H9 (cell line): ENCODE measurements at regions not wholly inside any gene's neighbourhood (a gene's known extent, or its start where the extent isn't known, plus 50 kb on each side); places are given as distances from the start of the nearest gene placed in this dataset.

ENCODE experiments used
- DNase-seq: peaks from one replicate; pipeline ENCODE4 v3.0.0-alpha.2; 2017
- H2AFZ ChIP-seq: one replicate; pipeline ENCODE4 v1.6.1; 2013; ENCODE audit warnings: mild to moderate bottlenecking, low read length, control low read depth, moderate library complexity
- H2AK5ac ChIP-seq: 2 replicates; pipeline ENCODE4 v1.6.1; 2013; ENCODE audit warnings: low read length, control low read depth, mixed read lengths; ENCODE audit not compliant: insufficient read length
- H2BK120ac ChIP-seq: one replicate; pipeline ENCODE4 v1.6.1; 2013; ENCODE audit warnings: low read depth, mild to moderate bottlenecking, low read length, control low read depth, inconsistent platforms; ENCODE audit not compliant: poor library complexity, severe bottlenecking
- H2BK12ac ChIP-seq: 2 replicates; pipeline ENCODE4 v1.6.1; 2013; ENCODE audit warnings: low read length, control low read depth, mixed read lengths, low read depth; ENCODE audit not compliant: insufficient read length
- H2BK15ac ChIP-seq: 2 replicates; pipeline ENCODE4 v1.6.1; 2013; ENCODE audit warnings: low read depth, low read length, control low read depth
- H2BK20ac ChIP-seq: one replicate; pipeline ENCODE4 v1.6.1; 2013; ENCODE audit warnings: low read depth, mild to moderate bottlenecking, low read length, control low read depth, inconsistent platforms; ENCODE audit not compliant: poor library complexity, severe bottlenecking
- H2BK5ac ChIP-seq: 2 replicates; pipeline ENCODE4 v1.6.1; 2013; ENCODE audit warnings: low read length, control low read depth, mixed read lengths; ENCODE audit not compliant: insufficient read length
- H3K14ac ChIP-seq: 2 replicates; pipeline ENCODE4 v1.6.1; 2013; ENCODE audit warnings: low read length, control low read depth; ENCODE audit not compliant: insufficient read depth
- H3K18ac ChIP-seq: 2 replicates; pipeline ENCODE4 v1.6.1; 2013; ENCODE audit warnings: low read depth, mild to moderate bottlenecking, mixed read lengths, low read length, control low read depth; ENCODE audit not compliant: insufficient read length
- H3K23ac ChIP-seq: 2 replicates; pipeline ENCODE4 v1.6.1; 2013; ENCODE audit warnings: low read length, control low read depth, mixed read lengths, low read depth; ENCODE audit not compliant: insufficient read length
- H3K23me2 ChIP-seq: 2 replicates; pipeline ENCODE4 v1.6.1; 2013; ENCODE audit warnings: low read depth, mild to moderate bottlenecking, mixed read lengths, low read length, control low read depth; ENCODE audit not compliant: insufficient read length, poor library complexity, severe bottlenecking
- H3K27ac ChIP-seq: 2 replicates; pipeline ENCODE4 v1.5.1; 2013; ENCODE audit warnings: low read length, control low read depth, mixed read lengths, low read depth; ENCODE audit not compliant: insufficient read length
- H3K27me3 ChIP-seq: 2 replicates; pipeline ENCODE4 v1.6.1; 2013; ENCODE audit warnings: low read length, control low read depth, inconsistent platforms; ENCODE audit not compliant: insufficient read depth
- H3K4ac ChIP-seq: 2 replicates; pipeline ENCODE4 v1.6.1; 2013; ENCODE audit warnings: low read depth, mild to moderate bottlenecking, control low read depth, inconsistent platforms, low read length, moderate library complexity
- H3K4me1 ChIP-seq: 2 replicates; pipeline ENCODE4 v1.6.1; 2013; ENCODE audit warnings: low read length, control low read depth, inconsistent platforms; ENCODE audit not compliant: insufficient read depth
- H3K4me2 ChIP-seq: 2 replicates; pipeline ENCODE4 v1.6.1; 2013; ENCODE audit warnings: low read length, control low read depth, mixed read lengths; ENCODE audit not compliant: insufficient read length, insufficient read depth
- H3K56ac ChIP-seq: 2 replicates; pipeline ENCODE4 v1.6.1; 2013; ENCODE audit warnings: low read depth, mild to moderate bottlenecking, mixed read lengths, low read length, control low read depth; ENCODE audit not compliant: insufficient read length
- H3K79me1 ChIP-seq: 2 replicates; pipeline ENCODE4 v1.6.1; 2013; ENCODE audit warnings: low read depth, mild to moderate bottlenecking, moderate library complexity, low read length, control low read depth, inconsistent platforms; ENCODE audit not compliant: insufficient read depth, poor library complexity, severe bottlenecking
- H3K79me2 ChIP-seq: 2 replicates; pipeline ENCODE4 v1.6.1; 2013; ENCODE audit warnings: low read length, control low read depth, inconsistent platforms; ENCODE audit not compliant: insufficient read depth
- H3K9ac ChIP-seq: 2 replicates; pipeline ENCODE4 v1.6.1; 2013; ENCODE audit warnings: low read length, control low read depth, mixed read lengths; ENCODE audit not compliant: insufficient read length; ENCODE audit errors: extremely low read depth
- H3K9me3 ChIP-seq: one replicate; pipeline ENCODE4 v1.6.1; 2013; ENCODE audit warnings: low read depth, low read length, inconsistent platforms; ENCODE audit not compliant: control insufficient read depth
- H3T11ph ChIP-seq: one replicate; pipeline ENCODE4 v1.6.1; 2013; ENCODE audit warnings: mild to moderate bottlenecking, low read length, control low read depth, inconsistent platforms
- H4K20me1 ChIP-seq: one replicate; pipeline ENCODE4 v1.6.1; 2013; ENCODE audit not compliant: control insufficient read depth, insufficient read length, insufficient read depth
- H4K5ac ChIP-seq: 2 replicates; pipeline ENCODE4 v1.6.1; 2013; ENCODE audit warnings: low read depth, mild to moderate bottlenecking, mixed read lengths, low read length, control low read depth; ENCODE audit not compliant: insufficient read length
- H4K8ac ChIP-seq: replicated peaks from 2 replicates; pipeline ENCODE4 v1.6.1; 2013; ENCODE audit warnings: low read length, control low read depth, mixed read lengths, low read depth; ENCODE audit not compliant: insufficient read length
- H4K91ac ChIP-seq: 2 replicates; pipeline ENCODE4 v1.6.1; 2013; ENCODE audit warnings: low read depth, mild to moderate bottlenecking, moderate library complexity, mixed read lengths, low read length, control low read depth; ENCODE audit not compliant: insufficient read length
- H3K27ac Mint-ChIP-seq, 3 experiments: 2 replicates in 2 of 3; 3 replicates in 1 of 3; pipeline ENCODE4 v1.8.0; 2020 to 2021; ENCODE audit warnings: mixed read lengths in 3 of 3, mild to moderate bottlenecking in 1 of 3, moderate library complexity in 1 of 3
- H3K27me3 Mint-ChIP-seq: 2 replicates; pipeline ENCODE4 v1.8.0; 2021; ENCODE audit warnings: low read depth, mild to moderate bottlenecking, moderate library complexity, mixed read lengths
- H3K36me3 Mint-ChIP-seq, 3 experiments: 2 replicates in 2 of 3; 3 replicates in 1 of 3; pipeline ENCODE4 v1.8.0; 2020 to 2021; ENCODE audit warnings: low read depth in 3 of 3, mixed read lengths in 3 of 3; ENCODE audit not compliant: insufficient read depth in 1 of 3
- H3K4me1 Mint-ChIP-seq, 2 experiments: 2 replicates each; pipeline ENCODE4 v1.8.0; 2020; ENCODE audit warnings: mixed read lengths in 2 of 2
- H3K4me3 Mint-ChIP-seq, 2 experiments: 2 replicates in 1 of 2; 3 replicates in 1 of 2; pipeline ENCODE4 v1.8.0; 2020 to 2021; ENCODE audit warnings: mild to moderate bottlenecking in 2 of 2, mixed read lengths in 2 of 2, moderate library complexity in 1 of 2
- H3K9me3 Mint-ChIP-seq, 2 experiments: 2 replicates in 1 of 2; 3 replicates in 1 of 2; pipeline ENCODE4 v1.8.0; 2020; ENCODE audit warnings: mild to moderate bottlenecking in 2 of 2, mixed read lengths in 2 of 2, moderate library complexity in 1 of 2
- WGBS: extraction: QIAGEN DNeasy Blood & Tissue Kit; methylation state at CpG from one replicate; pipeline ENCODE4 v1.1.7; 2013; ENCODE audit warnings: missing lambda C conversion rate, low lambda C conversion rate, mixed read lengths; ENCODE audit not compliant: insufficient read length; ENCODE audit errors: extremely low coverage; 5-methylcytosine and 5-hydroxymethylcytosine counted together
- TF ChIP-seq, protein P1 (sequence below): fragments of 200-600 bp; sonication (generic); conservative IDR thresholded peaks from 3 replicates; pipeline ENCODE4 v1.8.0; 2021; ENCODE audit warnings: antibody characterized with exemption, mild to moderate bottlenecking

DNA sequence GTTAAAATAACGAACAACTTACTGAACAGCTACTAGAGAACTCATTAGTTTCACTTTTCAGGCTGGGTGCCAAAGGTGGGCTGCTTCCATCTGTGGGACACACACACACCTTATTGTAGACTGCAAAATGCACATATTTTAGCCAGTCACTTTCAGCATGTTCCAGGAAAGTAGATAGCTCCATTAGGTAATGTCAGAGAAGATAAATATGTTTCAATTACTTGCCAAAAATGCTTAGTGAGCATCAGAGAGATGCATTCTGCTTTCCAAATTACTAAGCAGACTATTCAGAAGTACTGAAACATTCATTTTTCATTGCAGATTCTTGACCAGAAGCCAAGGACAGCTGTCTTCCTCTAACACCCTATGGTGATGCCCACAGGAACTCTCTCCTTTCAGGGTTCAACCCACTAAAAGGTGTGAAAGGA, 56.2 kb upstream of the APC start:
- H3K14ac ChIP-seq, result no peak overlapping the region
- H3T11ph ChIP-seq, result no peak overlapping the region
- no peak overlapping the region for H2BK5ac ChIP-seq
- H2BK20ac ChIP-seq, result no peak overlapping the region
- WGBS, result no CpG with 5 or more reads among the region's 1 CpG
- TF ChIP-seq, protein P1, sequence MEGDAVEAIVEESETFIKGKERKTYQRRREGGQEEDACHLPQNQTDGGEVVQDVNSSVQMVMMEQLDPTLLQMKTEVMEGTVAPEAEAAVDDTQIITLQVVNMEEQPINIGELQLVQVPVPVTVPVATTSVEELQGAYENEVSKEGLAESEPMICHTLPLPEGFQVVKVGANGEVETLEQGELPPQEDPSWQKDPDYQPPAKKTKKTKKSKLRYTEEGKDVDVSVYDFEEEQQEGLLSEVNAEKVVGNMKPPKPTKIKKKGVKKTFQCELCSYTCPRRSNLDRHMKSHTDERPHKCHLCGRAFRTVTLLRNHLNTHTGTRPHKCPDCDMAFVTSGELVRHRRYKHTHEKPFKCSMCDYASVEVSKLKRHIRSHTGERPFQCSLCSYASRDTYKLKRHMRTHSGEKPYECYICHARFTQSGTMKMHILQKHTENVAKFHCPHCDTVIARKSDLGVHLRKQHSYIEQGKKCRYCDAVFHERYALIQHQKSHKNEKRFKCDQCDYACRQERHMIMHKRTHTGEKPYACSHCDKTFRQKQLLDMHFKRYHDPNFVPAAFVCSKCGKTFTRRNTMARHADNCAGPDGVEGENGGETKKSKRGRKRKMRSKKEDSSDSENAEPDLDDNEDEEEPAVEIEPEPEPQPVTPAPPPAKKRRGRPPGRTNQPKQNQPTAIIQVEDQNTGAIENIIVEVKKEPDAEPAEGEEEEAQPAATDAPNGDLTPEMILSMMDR, result no peak
- H3K4ac ChIP-seq, result no peak overlapping the region
- H2BK15ac ChIP-seq, result no peak overlapping the region
- H3K36me3 Mint-ChIP-seq, result no peaks in the 10 kb centered on the region
- H3K4me2 ChIP-seq, result no peak overlapping the region
- no peak overlapping the region for H4K8ac ChIP-seq
- no peak overlapping the region for H4K5ac ChIP-seq
- 0 out of 4 replicates have a peak, but pooled peaks cover 0 to 3% of the 10 kb centered on the region in 2 experiments for H3K4me1 Mint-ChIP-seq
- no peak for DNase-seq
- H3K4me3 Mint-ChIP-seq, result no peak overlapping the region
- H3K79me1 ChIP-seq, result no peaks in the 10 kb centered on the region
- H3K27ac ChIP-seq, result no peak overlapping the region
- peaks cover 3% of the 10 kb centered on the region; the same call in 1 of the 2 replicates for H3K27me3 Mint-ChIP-seq
- H3K4me1 ChIP-seq, result no peaks in the 10 kb centered on the region
- H3K9me3 ChIP-seq, result no peaks in the 10 kb centered on the region
- no peak overlapping the region for H3K23ac ChIP-seq
- no peak overlapping the region for H2BK120ac ChIP-seq
- H3K18ac ChIP-seq, result no peak overlapping the region
- H3K27me3 ChIP-seq, result no peaks in the 10 kb centered on the region
- no peak overlapping the region for H4K91ac ChIP-seq
- no peak overlapping the region for H2BK12ac ChIP-seq
- no peaks in the 10 kb centered on the region for H3K23me2 ChIP-seq
- no peaks in the 10 kb centered on the region for H4K20me1 ChIP-seq
- H3K9ac ChIP-seq, result no peak overlapping the region
- no peak overlapping the region for H2AK5ac ChIP-seq
- no peaks in the 10 kb centered on the region for H3K79me2 ChIP-seq
- H3K9me3 Mint-ChIP-seq, result no peaks in the 10 kb centered on the region
- H3K27ac Mint-ChIP-seq, result no peak overlapping the region
- no peak overlapping the region for H3K56ac ChIP-seq
- no peak overlapping the region for H2AFZ ChIP-seq
